NT2/D1 (cell line): ENCODE measurements at regions not wholly inside any gene's neighbourhood (a gene's known extent, or its start where the extent isn't known, plus 50 kb on each side); places are given as distances from the start of the nearest gene placed in this dataset.

Source experiments
- SUZ12 ChIP-seq: IDR thresholded peaks from 2 replicates; pipeline ENCODE4 v1.6.1; 2011; ENCODE audit not compliant: insufficient read length, insufficient read depth; ENCODE audit errors: extremely low read depth
- YY1 ChIP-seq: IDR thresholded peaks from 2 replicates; pipeline ENCODE4 v1.6.1; 2011; ENCODE audit not compliant: insufficient read length, insufficient read depth
- ZNF274 ChIP-seq: IDR thresholded peaks from 2 replicates; pipeline ENCODE4 v1.6.1; 2011; ENCODE audit warnings: mild to moderate bottlenecking, low read depth, low read length

GRCh38 chr10:24009115-24009514, 199.8 kb upstream of the KIAA1217 start:
- TF ChIP-seq ZNF274 = no peak
- no peak for TF ChIP-seq YY1
- TF ChIP-seq SUZ12 = no peak
